GM19372 (cell line): ENCODE measurements at regions not wholly inside any gene's neighbourhood (a gene's known extent, or its start where the extent isn't known, plus 50 kb on each side); places are given as distances from the start of the nearest gene placed in this dataset.
"Not testable (repeated sequence)": the region's sequence is repeated elsewhere in the genome, so short reads cannot be mapped to it uniquely, and the experiment has no call there.

Experiments used
- ATAC-seq: cut with Tn5 transposase; IDR thresholded peaks from one replicate; pipeline ENCODE4 v1.9.1; 2021; ENCODE audit warnings: mild to moderate bottlenecking, low read depth, moderate library complexity; ENCODE audit not compliant: unreplicated experiment

DNA sequence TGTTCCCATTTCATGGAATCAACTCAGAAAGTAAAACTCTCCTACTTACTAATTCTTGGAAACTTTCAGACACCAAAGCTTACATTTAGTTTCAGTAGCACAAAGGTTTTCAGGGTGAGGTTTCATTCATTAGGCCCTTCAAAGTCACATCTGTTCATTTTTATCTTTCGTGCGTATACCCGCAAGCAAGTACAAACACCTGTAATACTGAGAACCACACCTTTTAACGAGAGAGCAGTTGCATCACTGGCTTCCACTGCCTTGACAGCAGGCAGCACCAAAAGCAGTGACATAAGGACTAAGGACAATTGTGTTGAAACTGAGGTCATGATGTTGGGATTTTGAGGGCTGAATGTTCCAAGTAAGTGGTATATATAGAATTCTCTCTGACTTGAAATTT lies 60.5 kb downstream of the GOLGA6L22 start:
- ATAC-seq, result not testable (repeated sequence)

DNA sequence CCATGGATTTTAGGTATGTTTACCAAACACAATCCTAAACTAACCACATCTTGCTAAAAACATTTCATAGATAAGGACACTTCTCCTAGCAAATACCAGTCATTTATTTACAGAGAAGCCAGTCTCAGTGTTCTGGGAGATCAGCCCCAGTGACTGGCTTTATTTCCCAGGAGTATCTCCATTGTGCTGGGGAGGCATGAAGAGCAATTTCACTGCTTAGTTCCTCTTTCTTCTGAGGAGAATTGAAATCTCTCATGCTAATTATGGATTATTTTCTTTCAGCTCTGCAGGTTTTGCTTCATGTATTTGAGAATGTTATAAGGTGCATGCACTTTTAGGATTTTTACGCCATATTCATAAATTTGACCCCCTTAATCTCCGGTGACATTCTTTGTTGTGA lies 67.8 kb downstream of the GOLGA6L22 start:
- ATAC-seq, result not testable (repeated sequence)

DNA sequence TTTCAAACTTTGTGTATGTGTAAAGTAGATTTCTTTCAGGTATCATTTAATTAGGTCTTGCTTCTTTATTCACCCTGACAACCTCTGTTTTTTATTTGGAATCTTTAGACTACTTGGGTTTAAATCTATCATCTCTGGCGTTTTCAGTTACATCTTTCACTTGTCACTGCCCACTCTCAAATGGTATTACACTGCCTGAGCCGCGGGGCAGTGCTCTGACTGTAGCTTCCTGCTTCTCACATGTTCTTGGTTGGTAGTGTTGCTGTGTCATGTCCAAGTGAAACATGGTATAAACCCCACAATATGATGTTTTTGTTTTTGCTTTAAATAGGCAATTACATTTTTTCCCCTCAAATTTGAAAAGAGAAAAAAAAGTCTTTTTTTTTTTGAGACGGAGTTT lies 68.3 kb downstream of the GOLGA6L22 start:
- not testable (repeated sequence) for ATAC-seq

DNA sequence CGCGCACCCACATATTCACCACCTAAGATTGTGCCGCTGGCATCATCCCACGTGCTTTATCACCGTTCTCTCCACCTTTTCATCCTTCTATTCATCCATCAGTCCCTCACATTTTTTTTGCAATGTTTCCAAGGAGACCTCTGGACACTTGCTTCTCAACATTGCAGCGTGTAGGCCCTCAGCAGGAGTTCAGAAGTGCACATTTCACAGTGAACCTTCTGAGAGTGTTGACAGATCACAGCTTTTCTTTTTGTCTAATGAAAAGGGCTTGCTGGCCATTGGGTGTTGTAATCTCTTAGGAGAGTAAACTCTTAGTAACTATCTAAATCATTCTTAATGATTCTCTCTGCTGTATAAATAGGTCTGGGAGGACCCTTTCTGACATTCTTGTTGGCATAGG lies 70.5 kb downstream of the GOLGA6L22 start:
- not testable (repeated sequence) for ATAC-seq

DNA sequence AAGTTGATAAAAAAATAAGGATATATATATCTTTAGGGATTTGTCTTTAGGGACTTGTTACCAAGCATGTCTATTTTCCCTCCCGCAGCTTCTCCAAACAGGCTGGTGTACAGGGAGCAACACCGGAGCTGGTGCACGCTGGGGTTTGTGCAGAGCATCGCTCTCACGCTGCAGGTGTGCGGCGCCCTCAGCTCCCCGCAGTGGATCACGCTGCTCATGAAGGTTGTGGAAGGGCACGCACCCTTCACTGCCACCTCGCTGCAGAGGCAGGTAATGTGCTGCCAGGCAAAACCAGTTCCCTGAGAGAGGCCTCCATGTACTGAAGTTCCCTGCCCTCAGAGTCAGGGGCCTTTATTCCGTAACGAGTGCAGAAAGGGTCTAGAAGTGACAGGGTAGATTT lies 101.0 kb downstream of the GOLGA6L22 start:
- not testable (repeated sequence) for ATAC-seq

DNA sequence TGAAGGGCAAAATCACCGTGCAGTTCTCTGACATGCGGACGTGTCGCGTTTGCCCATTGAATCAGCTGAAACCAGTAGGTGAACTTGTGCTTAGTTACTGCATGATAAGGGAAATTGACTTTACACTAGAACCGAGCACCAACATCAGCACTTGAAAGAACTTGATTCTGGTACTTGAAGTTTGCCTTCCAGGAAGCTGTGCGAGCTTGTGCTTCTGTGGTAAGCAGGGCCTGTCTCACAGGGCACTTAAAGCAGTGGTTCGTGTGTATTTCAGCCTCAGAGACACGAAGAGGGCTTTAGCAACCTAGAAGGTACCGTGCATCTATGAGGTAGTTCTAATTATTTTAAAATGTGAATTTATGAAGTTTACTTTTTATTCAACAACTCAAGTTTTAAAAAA lies 103.0 kb downstream of the GOLGA6L22 start:
- not testable (repeated sequence) for ATAC-seq

DNA sequence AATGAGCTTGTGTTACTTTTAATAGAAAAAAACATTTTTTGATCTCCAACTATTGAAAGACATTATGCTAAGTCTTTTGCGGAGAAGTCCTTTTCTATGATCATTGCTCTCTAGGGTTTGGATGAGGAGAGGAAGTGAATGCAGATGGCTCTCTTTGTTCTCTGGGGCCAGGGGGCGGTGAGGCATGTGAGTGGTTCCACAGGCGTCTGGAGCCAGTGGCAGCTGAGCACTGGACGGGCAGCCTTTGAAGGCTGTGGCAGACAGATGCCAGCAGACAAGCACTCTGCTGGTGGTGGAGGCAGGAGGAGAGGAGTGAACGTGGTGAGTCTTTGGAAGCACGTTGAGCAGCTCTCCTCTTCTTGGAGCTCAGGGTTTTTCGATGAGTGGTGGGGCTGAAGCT lies 107.8 kb downstream of the GOLGA6L22 start:
- not testable (repeated sequence) for ATAC-seq

DNA sequence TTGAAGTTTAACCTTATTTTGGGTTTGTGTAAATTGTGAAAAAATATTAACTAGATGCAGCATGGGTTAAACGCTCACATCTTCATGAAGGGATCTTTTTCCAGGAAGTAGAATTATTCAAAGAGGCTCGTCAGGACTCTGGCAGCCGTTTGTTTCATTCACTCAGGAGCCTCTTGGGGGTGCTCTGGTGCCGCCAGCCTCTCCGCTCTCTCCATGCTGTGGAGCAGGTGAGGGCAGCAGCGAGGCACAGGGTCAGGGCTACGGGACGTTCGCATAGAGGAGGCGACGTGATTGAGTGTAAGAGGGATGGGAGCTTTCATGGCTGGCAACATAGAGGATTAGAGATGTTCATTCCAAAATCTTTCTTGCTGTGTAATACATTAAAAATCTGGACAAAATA lies 110.8 kb downstream of the GOLGA6L22 start:
- ATAC-seq, result not testable (repeated sequence)

DNA sequence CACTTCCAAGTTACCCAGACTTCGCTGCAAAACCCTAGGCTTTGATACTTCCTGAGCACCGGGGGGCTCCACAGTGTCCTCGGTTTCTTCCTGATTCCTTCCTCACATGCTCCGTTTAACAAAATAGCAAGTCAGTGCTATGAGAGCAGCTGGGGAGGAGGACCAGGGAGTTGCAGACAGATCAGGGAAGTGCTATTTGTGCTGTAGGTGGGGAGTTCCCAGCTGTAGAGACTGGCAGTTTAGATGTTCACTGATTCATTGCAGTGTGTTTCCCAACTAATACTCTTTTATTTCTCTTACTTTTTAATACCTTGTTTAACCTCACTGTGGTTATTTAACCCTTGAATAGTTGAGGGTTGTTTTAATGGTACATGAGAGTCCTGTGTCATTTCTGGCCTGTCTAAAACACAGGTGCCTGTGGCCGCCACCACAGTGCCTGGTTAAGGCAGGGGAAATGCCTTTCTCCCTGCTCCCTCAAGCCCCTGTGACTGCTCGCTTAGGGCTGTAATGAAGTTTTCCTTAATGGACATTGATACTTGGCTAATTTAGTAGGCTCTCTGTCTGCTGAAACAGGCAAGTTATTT lies 113.5 kb downstream of the GOLGA6L22 start:
- ATAC-seq, result not testable (repeated sequence)

DNA sequence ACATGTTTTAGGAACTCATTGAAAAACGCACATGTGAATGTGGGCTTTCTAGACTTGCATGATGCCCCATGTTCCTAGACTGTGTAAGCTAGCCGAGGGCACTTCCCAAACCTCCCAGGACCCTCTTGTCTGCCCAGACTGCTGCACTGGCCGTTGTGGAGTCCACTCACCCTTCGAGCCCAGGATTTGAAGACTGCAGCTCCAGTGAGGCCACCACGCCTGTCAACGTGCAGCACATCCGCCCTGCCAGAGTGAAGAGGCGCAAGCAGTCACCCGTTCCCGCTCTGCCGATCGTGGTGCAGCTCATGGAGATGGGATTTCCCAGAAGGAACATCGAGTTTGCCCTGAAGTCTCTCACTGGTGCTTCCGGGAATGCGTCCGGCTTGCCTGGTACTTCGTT lies 114.1 kb downstream of the GOLGA6L22 start:
- not testable (repeated sequence) for ATAC-seq

DNA sequence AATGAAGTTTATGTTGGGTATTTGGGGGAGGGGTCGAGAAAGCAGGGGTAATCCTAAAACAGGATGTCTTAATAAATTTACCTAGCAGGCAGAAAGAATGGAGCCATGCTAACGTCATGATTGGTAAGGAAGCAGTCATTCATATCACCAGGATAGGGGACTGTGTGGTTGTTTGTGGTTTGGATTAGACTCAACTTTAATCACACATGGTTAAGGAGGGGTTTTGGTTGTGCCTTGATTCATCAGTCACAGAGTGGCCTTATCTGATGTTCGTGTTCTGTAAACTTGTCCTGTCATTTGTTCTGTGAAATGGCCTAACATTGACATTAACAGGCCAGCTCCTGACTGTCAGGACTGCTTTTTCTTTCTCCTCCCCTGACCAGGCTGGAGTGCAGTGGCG lies 119.1 kb downstream of the GOLGA6L22 start:
- not testable (repeated sequence) for ATAC-seq

DNA sequence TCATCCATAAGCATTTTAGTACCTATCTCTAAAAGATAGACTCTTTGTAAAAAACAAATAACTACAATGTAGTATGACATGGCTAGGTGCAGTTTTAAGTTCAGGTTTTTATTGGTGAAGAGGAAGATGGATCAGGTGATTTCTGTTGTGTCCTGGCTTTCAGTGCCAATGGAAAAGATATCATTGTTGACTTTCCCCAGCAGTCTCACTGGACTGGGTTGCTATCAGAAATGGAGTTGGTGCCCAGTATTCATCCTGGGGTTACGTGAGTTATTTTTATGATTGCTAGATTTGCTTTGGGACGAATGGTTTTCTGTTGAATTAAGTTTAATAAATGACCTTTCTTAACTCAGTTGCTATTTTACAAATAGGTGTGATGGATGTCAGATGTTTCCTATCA lies 120.5 kb downstream of the GOLGA6L22 start:
- ATAC-seq, result not testable (repeated sequence)

DNA sequence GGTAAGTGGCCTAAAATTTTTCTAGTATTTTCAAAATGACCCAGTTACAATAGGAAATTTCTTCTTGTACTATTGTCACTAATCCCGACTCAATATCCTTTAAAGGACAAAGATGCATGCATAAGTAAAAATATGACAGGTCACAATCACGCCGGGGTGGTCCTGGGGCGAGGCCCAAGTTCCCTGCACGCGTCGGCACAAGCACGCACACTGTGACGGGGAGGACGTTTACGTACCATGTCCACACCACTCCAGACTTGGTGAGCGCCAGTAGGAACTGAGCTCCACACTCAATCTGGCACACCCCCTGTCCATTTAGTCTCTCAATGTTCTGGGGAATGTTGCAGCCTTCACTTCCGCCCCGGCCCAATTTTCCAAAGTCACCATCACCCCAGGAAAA lies 128.7 kb downstream of the GOLGA6L22 start:
- ATAC-seq, result not testable (repeated sequence)

DNA sequence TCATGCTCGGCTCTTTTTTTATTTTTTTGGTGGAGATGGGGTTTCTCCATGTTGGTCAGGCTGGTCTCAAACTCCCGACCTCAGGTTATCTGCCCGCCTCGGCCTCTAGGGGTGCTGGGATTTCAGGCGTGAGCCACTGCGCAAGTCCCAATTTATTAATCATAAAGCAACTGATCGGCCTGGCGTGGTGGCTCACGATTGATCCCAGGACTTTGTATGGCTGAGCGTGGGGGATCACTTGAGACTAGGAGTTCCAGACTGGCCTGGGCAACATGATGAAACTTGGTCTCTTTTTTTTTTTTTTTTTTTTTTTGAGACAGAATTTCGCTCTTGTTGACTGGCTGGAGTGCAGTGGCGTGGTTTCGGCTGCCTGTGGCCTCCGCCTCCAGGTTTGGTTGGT lies 139.8 kb downstream of the GOLGA6L22 start:
- ATAC-seq, result not testable (repeated sequence)

DNA sequence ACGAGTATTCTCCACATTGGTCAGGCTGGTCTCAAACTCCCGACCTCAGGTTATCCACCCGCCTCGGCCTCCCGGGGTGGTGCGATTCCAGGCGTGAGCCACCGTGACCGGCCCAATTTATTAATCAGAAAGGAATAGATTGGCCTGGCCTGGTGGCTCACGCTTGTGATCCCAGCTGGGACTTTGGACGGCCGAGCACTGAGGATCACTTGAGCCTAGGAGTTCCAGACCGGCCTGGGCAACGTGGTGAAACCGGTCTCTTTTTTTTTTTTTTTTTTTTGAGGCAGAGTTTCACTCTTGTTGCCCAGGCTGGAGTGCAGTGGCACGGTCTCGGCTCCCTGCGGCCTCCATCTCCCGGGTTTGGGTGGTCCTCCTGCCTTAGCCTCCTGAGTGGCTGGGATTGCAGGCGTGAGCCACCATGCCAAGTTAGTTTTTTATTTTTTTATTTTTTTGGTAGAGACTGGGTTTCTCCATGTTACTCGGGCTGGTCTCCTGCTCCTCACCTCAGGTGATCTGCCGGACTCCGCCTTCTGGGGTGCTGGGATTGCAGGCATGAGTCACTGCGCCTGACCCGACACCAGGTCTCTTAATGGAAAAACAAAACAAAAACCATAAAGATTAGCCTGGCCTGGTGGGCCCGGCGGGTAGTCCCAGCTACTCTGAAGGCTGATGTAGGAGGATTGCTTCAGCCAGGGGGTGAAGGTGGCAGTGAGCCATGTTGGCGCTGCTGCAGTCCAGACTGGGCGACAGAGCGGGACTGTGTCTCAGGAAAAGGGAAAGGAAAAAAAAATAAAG lies 141.0 kb downstream of the GOLGA6L22 start:
- ATAC-seq, result not testable (repeated sequence)

DNA sequence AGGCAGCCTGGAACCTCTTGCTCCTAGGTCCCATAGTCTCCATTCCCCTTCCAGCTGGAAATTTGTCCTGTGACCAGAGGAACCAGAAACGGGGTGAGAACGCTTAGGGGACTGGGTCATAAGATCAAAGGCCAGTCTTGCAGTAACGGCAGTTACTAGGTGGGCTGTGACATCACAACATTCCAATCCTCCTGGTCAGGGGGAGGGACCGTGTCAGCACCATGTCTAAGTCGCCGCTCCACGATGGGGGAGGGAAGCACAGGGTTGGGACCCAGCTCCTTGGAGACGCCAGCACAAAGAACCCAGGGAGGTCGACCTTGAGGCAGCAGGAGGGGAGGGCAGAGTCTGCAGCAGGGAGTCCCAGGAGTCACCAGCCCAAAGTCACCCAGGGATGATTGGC lies 158.3 kb downstream of the GOLGA6L22 start:
- ATAC-seq, result not testable (repeated sequence)

DNA sequence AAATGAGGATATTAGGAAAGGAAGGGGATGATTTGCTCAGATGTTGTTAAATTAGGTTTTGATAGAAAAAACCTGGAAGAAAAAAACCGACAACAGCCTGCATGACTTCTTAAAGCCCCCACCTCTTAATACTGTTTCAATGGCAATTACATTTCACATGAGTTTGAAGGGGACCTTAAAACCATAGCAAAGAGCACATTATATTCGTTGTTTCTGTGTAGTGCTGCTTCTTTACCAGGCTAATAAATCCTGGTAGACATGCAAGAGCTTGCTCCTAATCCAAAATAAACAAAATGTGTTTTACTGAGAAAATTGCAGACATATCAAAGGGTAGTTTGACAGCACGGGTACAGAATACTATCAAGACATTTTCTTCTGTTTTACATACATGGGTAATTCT lies 154.7 kb upstream of the NIPA1 start:
- not testable (repeated sequence) for ATAC-seq

DNA sequence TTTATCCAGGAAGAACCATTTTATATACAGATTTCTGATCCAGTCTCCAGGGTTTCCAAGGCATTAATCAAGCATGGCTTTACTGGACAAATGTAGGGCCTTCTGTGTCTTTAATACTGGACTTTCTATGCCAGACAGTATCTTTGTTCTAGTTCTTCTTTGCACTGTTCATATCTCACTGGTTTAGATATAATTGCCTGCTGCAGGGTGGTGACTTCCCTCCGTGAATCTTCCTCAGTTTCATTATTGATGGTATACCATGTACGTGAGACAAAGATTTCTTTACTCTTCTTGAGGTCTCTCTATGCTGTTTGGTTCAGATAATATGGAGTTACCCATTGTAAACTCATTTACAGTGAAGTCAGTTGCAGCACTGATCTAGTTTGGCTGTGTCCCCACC lies 146.5 kb upstream of the NIPA1 start:
- ATAC-seq, result not testable (repeated sequence)

DNA sequence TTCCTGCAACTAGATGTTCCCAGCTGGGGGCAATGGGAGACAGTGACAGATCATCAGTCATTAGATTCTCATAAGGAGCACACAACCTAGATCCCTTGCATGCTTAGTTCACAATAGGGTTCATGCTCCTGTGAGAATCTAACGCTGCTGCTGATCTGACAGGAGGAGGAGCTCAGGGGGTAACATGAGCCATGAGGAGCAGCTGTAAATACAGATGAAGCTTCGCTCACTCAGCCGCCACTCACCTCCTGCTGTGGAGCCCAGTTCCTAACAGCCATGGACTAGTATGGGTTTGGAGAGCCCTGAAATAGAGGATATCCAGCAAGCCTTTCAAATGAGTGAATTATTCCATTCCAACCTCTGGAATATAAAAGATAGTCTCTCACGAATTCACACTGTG lies 137.0 kb upstream of the NIPA1 start:
- ATAC-seq, result not testable (repeated sequence)

DNA sequence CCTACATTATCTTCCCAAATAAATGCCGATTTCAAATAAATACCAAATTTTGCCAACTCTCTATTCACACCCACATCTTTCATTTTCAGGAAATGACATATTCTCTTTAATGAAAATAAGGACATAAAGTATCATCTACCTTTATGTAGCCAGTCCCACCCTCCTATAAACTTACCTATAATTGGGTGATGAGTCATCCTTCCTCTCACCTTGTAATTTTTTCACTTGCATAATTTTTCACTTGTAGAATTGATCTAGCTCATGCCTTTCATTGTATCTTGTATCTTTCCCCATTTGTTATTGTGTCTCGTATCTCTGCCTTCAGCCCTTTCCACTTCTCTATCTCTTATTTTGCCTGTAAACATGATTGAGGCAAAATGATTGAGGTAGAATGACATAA lies 135.3 kb upstream of the NIPA1 start:
- not testable (repeated sequence) for ATAC-seq

DNA sequence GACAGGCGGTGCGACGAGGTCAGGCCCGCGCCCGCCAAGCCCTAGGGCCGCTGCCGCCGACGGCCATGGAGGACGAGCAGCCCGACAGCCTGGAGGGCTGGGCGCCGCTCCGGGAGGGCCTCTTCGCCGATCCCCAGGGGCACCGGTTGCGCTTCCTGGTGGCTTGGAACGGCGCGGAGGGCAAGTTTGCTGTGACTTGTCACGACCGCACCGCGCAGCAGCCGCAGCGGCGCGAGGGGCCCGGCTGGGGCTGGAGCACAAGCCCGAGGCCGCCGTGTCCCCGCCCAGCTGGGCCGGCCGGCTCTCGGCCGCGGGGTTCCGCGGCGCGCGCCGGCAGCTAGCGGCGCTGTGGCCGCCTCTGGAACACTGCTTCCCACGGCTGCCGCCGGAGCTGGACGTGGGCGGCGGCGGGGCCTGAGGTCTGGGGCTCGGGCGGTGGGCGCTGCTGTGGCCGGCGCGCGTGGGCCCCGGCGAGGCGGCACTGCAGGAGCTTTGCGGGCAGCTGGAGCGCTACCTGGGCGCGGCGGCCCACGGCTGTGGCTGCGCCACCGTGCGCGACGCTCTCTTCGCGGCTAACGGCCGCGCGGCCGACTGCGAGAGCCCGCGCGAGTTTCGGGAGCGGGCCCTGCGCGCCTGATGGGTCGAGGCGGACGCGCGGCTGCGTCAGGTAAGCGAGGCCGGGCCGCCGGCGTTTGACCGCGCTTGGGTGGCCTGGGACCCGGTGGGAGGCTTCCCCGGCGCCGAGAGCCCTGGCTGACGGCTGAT lies 122.0 kb upstream of the NIPA1 start:
- peak; percentile 70 for ATAC-seq
